ENCODE measurements at regions not wholly inside any gene's neighbourhood (a gene's known extent, or its start where the extent isn't known, plus 50 kb on each side); places are given as distances from the start of the nearest gene placed in this dataset.

DNA sequence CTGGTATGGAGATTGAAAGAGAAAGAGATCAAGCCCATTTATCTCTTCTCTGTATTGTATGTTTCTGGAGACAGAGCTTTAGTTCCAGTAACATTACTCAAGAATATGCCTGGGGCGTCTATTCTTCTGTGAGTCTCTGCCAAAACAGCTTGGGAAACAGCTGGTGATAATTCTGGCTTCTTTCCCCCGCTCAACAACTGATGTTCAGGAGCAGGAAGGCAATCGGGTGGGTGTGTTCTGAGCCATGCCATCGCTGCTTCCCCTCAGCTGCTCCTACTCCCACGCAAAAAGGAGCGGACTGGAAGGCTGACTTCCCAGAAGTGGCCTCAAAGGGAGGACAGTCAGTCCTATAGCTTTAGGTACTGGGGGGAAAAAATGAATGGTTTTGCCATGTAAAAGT lies 695.1 kb downstream of the PLCL1 start:
- no peak for DNase-seq (ENCODE audit: low spot score)
- in situ Hi-C loops (cut with HindIII; ENCODE audit: low sequenced_read_pairs) = no loop called here

GRCh38 chr2:198498516-198498915 lies 694.1 kb downstream of the PLCL1 start:
- in situ Hi-C loops (cut with HindIII; ENCODE audit: low sequenced_read_pairs) = no loop called here
- no peak for DNase-seq (ENCODE audit: low spot score)

DNA sequence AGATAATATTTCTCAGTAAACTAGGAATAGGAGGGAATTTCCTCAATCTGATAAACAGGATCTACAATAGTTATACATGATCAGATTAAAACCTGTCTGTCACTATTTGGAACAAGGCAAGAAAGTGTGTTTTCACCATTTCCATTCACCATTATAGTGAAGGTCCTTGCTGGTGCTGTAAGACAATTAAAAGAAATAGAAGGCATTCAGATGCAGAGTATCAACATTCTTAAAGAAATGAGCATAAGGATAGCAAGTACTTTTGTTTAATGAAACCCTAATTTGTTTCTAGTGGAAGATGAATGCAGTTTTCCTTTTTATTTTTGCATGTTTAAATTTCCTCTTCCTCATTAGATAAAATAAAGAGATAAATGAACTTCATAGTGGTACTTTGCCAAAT lies 693.7 kb downstream of the PLCL1 start:
- in situ Hi-C loops (cut with HindIII; ENCODE audit: low sequenced_read_pairs) = no loop called here
- no peak for DNase-seq (ENCODE audit: low spot score)

GRCh38 chr2:198494931-198495330 lies 690.5 kb downstream of the PLCL1 start:
- no peak for DNase-seq (ENCODE audit: low spot score)
- in situ Hi-C loops (cut with HindIII; ENCODE audit: low sequenced_read_pairs) = no loop called here

GRCh38 chr2:198490748-198491147 lies 686.4 kb downstream of the PLCL1 start:
- in situ Hi-C loops (cut with HindIII; ENCODE audit: low sequenced_read_pairs) = no loop called here

GRCh38 chr2:198488964-198489363 lies 684.6 kb downstream of the PLCL1 start:
- DNase-seq (ENCODE audit: low spot score) = no peak
- in situ Hi-C loops (cut with HindIII; ENCODE audit: low sequenced_read_pairs) = no loop called here

More at GRCh38 chr2:198490748-198491147, 686.4 kb downstream of the PLCL1 start:
- DNase-seq (ENCODE audit: low spot score) = no peak

DNA sequence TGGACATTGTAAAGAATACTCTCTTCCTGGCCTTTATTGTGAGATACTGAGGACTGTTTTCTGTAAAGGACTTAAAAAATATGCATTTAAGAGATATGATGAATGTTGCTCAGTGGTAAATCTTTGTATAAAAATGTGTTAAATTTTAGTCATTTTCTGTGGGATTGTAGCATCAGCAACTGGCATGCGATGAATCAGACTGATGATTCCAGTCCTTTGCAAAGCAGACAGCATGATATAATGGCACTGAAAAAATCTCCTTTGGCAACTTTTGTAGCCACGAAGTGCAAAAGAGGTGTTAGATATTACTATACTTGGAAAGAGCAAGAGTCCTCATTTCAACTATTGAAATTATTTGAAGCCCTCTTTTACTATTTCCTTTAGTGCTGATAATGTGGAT lies 678.7 kb downstream of the PLCL1 start:
- in situ Hi-C loops (cut with HindIII; ENCODE audit: low sequenced_read_pairs) = no loop called here
- no peak for DNase-seq (ENCODE audit: low spot score)

DNA sequence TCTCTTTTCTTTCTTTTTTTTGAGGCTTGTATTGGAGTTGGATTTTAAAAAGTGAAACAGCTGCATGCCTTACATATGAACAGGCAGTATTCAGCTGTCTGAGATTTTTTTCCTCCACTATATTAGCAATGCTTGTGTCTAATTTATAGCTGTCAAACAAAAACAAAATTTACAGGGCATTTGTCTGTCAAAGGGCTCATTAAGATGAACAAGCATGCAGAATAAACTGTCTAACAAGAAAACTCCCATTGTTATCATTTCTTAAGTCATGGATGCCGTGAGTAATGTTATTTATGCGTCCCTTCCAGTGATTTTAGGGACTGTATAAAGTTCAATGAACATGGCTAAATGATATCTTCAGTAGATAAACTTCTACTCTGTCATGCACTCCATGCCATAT lies 674.7 kb downstream of the PLCL1 start:
- in situ Hi-C loops (cut with HindIII; ENCODE audit: low sequenced_read_pairs) = no loop called here

DNA sequence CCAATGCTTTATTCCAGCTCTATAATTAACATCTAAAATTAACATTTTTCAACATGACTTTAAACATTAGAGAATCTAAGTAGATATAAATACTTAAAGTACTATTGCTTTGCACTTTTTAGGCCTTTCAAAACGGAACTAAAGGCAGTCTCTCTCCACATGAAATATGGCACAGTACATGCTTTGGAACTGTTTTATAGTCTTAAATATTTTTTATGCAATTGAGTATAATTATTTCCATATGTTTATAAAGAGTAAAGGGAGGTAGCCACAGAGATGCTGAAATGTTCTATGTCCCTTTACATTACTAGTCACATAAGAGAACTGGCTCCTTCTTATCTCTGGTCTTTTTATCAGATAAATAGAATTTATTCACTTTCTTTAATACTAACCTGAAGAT lies 674.0 kb downstream of the PLCL1 start:
- in situ Hi-C loops (cut with HindIII; ENCODE audit: low sequenced_read_pairs) = no loop called here
- DNase-seq (ENCODE audit: low spot score) = no peak

More for the DNA sequence above, 674.7 kb downstream of the PLCL1 start:
- no peak for DNase-seq (ENCODE audit: low spot score)

DNA sequence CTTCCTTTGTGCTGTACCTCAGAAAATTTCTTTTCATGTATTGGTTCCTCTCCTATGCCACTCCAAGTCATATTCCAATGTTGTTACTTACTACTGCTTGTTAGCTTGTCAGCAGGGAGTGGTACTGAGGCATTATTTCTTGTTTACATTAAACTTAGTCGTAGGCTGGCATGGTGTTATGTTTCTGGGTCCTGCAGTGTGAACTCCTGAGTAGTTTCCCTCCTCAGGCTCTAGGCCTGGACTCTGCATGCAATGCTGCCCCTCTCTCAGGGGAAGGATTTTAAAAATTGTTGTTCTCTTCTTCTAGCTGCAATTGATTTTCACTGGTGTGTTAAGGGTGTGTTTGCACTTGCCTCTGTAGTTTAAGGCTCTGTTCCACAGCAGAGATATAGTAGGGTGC lies 671.6 kb downstream of the PLCL1 start:
- no peak for DNase-seq (ENCODE audit: low spot score)
- in situ Hi-C loops (cut with HindIII; ENCODE audit: low sequenced_read_pairs) = no loop called here

DNA sequence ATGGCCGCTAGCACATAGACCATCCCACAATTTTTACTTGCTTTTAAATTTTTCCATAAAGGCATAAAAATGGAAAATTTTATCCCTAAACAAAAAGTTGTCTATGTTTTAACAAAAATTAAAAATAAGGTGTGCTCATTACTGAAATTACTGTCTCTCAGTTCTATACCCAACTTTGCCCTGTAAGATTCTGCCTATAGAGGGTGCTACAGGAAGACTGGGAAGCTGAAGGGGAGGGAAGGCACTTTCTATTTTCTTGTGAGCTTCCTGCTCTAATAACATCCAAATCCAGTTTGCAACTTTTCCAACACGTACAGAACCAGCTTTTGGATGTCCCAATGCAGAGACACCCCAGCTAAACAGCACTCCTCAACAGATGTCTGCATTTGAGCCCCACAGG lies 666.9 kb downstream of the PLCL1 start:
- in situ Hi-C loops (cut with HindIII; ENCODE audit: low sequenced_read_pairs) = no loop called here
- no peak for DNase-seq (ENCODE audit: low spot score)

GRCh38 chr2:198468136-198468535 lies 663.7 kb downstream of the PLCL1 start:
- DNase-seq (ENCODE audit: low spot score) = no peak
- in situ Hi-C loops (cut with HindIII; ENCODE audit: low sequenced_read_pairs) = no loop called here

DNA sequence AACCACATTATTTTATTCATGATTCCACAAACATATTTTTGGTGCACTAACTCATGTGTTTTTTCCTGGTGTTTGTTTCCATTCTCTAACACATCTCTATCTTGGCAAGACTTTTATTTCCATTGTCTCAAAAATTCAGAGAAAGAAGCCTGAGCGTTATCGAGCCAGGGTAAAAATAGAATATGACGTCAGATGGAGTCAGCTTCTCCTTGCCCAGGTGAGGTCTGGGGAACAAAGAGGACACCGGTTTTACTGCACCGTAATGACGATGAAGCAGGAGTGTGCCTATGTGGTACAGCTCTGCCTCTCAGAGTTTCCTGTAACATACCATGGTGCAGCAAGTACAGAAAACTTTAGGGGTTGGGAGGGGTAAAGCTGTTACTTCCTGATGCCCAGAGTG lies 661.6 kb downstream of the PLCL1 start:
- DNase-seq (ENCODE audit: low spot score) = no peak
- in situ Hi-C loops (cut with HindIII; ENCODE audit: low sequenced_read_pairs) = no loop called here

DNA sequence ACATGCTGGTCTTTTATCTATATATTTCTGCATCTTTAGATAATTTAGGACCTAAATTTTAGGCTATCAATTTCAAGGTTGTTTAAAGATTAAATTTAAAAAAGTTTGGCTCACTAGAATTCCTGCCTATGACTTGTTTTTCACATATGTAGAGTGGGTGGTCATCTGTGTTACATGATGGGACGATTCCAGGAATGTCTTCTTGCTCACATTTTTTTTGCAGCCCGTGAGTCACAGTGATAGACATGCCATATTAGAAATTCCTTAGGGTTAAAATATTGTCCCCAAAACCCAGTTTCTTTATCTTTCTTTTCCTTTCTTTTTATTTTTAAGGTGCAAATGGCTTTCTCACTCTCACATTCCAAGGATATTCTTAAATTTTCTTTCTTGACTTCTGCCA lies 652.0 kb downstream of the PLCL1 start:
- in situ Hi-C loops (cut with HindIII; ENCODE audit: low sequenced_read_pairs) = no loop called here
- DNase-seq (ENCODE audit: low spot score) = no peak

GRCh38 chr2:198453866-198454265 lies 649.5 kb downstream of the PLCL1 start:
- in situ Hi-C loops (cut with HindIII; ENCODE audit: low sequenced_read_pairs) = no loop called here
- no peak for DNase-seq (ENCODE audit: low spot score)

DNA sequence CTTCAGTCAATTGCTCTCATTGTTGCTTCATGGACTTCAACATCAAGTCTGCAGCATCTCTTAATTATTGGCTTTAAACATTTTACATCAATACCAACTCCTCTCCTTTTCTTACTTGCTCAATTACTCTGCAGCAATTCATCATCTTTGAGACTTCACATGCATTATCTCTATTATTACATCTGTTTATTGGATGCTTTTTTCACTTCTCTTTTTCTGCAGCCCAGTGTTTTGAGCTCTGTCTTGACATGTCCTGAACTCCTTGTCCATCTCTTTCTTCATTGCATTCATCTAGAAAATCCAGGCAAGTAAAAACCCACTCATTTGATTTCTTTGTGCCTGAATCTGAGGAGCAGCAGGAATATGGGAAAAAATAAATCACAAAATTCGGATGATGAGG lies 647.9 kb downstream of the PLCL1 start:
- in situ Hi-C loops (cut with HindIII; ENCODE audit: low sequenced_read_pairs) = no loop called here
- DNase-seq (ENCODE audit: low spot score) = no peak

DNA sequence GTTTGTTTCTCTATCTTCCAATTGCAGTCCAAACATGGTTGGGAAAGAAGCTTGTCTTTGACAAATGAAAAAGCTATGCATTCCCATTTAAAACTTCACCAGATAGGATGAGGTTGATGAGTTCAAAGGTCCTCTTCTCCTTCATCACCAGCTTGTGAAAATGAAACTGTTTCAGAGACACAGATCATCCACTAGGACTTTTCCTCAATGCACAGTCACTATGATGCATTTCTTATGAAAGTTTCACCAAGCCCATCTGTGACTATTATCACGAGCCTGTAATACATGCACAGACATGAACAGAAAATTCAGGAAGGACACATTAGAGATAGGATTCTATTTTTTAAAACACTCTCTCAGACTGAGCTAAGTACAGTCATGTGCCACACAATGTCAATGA lies 644.4 kb downstream of the PLCL1 start:
- in situ Hi-C loops (cut with HindIII; ENCODE audit: low sequenced_read_pairs) = no loop called here
- no peak for DNase-seq (ENCODE audit: low spot score)

DNA sequence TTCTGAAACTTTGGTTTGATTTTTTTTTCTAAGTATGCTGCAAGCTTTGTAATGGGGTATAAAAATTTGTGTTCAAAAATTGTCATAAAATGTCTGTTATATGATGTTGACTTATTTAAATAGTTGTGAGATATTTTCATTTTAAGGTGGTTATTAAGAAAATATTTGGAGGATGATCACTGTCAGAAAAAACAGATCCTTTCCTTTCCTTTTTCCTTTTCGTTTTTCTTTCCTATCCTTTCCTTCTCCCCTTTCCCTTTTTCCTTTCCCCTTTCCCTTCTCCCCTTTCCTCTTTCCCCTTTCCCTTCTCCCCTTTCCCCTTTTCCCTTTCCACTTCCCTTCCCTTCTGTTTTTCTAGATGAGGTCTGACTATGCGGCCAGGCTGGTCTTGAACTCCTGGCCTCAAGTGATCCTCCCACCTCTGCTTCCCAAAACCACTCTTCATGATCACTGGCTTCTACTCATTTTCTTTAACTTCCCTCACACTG lies 640.5 kb downstream of the PLCL1 start:
- in situ Hi-C loops (cut with HindIII; ENCODE audit: low sequenced_read_pairs) = no loop called here
- DNase-seq (ENCODE audit: low spot score) = no peak

DNA sequence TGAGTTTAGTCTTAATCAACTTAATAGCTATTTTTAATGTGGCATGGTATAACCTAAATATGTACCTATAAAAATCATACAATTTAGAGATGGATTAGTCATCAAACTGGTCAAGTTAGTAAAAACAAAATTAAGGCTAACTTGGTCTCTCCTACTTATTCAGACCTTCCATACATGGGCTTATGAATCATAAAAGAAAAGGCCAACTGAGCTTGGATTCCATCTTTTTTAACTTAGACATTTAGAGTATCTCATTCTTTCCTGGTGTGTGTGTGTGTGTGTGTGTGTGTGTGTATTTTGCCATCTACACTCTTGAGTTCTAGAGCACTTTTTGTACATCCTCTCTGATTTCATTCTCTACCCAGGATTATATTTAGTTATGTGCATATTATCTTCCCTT lies 637.5 kb downstream of the PLCL1 start:
- in situ Hi-C loops (cut with HindIII; ENCODE audit: low sequenced_read_pairs) = no loop called here
- DNase-seq (ENCODE audit: low spot score) = no peak

- no peak for DNase-seq (ENCODE audit: low spot score)
- in situ Hi-C loops (cut with HindIII; ENCODE audit: low sequenced_read_pairs) = no loop called here
These were observed 636.9 kb downstream of the PLCL1 start for GRCh38 chr2:198441246-198441645.

GRCh38 chr2:198440833-198441232 lies 636.4 kb downstream of the PLCL1 start:
- in situ Hi-C loops (cut with HindIII; ENCODE audit: low sequenced_read_pairs) = no loop called here

GRCh38 chr2:198438331-198438730 lies 633.9 kb downstream of the PLCL1 start:
- no peak for DNase-seq (ENCODE audit: low spot score)
- in situ Hi-C loops (cut with HindIII; ENCODE audit: low sequenced_read_pairs) = no loop called here

More at GRCh38 chr2:198440833-198441232, 636.4 kb downstream of the PLCL1 start:
- DNase-seq (ENCODE audit: low spot score) = no peak
